OCI-LY3 (cell line): ENCODE measurements at regions not wholly inside any gene's neighbourhood (a gene's known extent, or its start where the extent isn't known, plus 50 kb on each side); places are given as distances from the start of the nearest gene placed in this dataset.
A peak's percentile ranks its signal among the peaks of the same experiment; 100 is the strongest.

ENCODE experiments used
- CTCF ChIP-seq: fragments of 200-600, 300-600 bp; sonication (generic); IDR thresholded peaks from 2 replicates; pipeline ENCODE4 v1.5.1; 2014; ENCODE audit warnings: antibody characterized with exemption, low read length, low read depth
- EZH2phosphoT487 ChIP-seq: fragments of 200-600 bp; shearing (Covaris generic); IDR thresholded peaks from 2 replicates; pipeline ENCODE4 v1.6.1; 2018; ENCODE audit warnings: antibody characterized with exemption, mixed run types, low read depth

- TF ChIP-seq CTCF (peak; percentile 62), EZH2phosphoT487 (no peak)
Observed at GRCh38 chr4:58061967-58062366, 951.8 kb upstream of the IGFBP7 start.
